ENCODE measurements at regions not wholly inside any gene's neighbourhood (a gene's known extent, or its start where the extent isn't known, plus 50 kb on each side); places are given as distances from the start of the nearest gene placed in this dataset.

- ATAC-seq, result no peak
- no peak for DNase-seq
- Mint-ChIP-seq H3K4me1 (peaks cover 5% of the 10 kb centered on the region), H3K4me3 (no peak overlapping the region), H3K36me3 (no peaks in the 10 kb centered on the region), H3K27ac (no peak overlapping the region), H3K9me3 (ENCODE audit: low read depth) (peaks cover 4% of the 10 kb centered on the region), H3K27me3 (no peaks in the 10 kb centered on the region)
- CTCF ChIA-PET, result no interaction called here
Observed at GRCh38 chr12:24421759-24422158, 472.3 kb upstream of the SOX5 start.

GRCh38 chr12:24418157-24418556 lies 468.7 kb upstream of the SOX5 start:
- Mint-ChIP-seq H3K36me3 (no peaks in the 10 kb centered on the region), H3K9me3 (ENCODE audit: low read depth) (peaks cover 4% of the 10 kb centered on the region), H3K27ac (no peak overlapping the region), H3K4me1 (no peaks in the 10 kb centered on the region), H3K27me3 (no peaks in the 10 kb centered on the region), H3K4me3 (no peak overlapping the region)
- CTCF ChIA-PET, result no interaction called here
- ATAC-seq (no peak), DNase-seq (no peak)

GRCh38 chr12:24416423-24417109 lies 467.1 kb upstream of the SOX5 start:
- no peak for DNase-seq
- Mint-ChIP-seq H3K4me3 (no peak overlapping the region), H3K27ac (no peak overlapping the region), H3K4me1 (no peaks in the 10 kb centered on the region), H3K36me3 (no peaks in the 10 kb centered on the region), H3K27me3 (no peaks in the 10 kb centered on the region), H3K9me3 (ENCODE audit: low read depth) (peaks cover 4% of the 10 kb centered on the region)
- CTCF ChIA-PET, result no interaction called here
- no peak for ATAC-seq

- ATAC-seq (no peak), DNase-seq (no peak)
- Mint-ChIP-seq H3K4me3 (no peak overlapping the region), H3K9me3 (ENCODE audit: low read depth) (peaks cover 2% of the 10 kb centered on the region), H3K4me1 (no peaks in the 10 kb centered on the region), H3K36me3 (no peaks in the 10 kb centered on the region), H3K27me3 (no peaks in the 10 kb centered on the region), H3K27ac (no peak overlapping the region)
- CTCF ChIA-PET, result no interaction called here
Observed at GRCh38 chr12:24415934-24416333, 466.5 kb upstream of the SOX5 start.

GRCh38 chr12:24414480-24414879 lies 465.0 kb upstream of the SOX5 start:
- no peak overlapping the region for H3K4me3 Mint-ChIP-seq
- no peaks in the 10 kb centered on the region for H3K4me1 Mint-ChIP-seq
- DNase-seq (no peak), ATAC-seq (no peak)
- H3K27me3 Mint-ChIP-seq, result peaks cover 5% of the 10 kb centered on the region
- CTCF ChIA-PET, result no interaction called here
- H3K27ac Mint-ChIP-seq, result no peak overlapping the region
- H3K36me3 Mint-ChIP-seq, result no peaks in the 10 kb centered on the region
- H3K9me3 Mint-ChIP-seq (ENCODE audit: low read depth), result peaks cover 2% of the 10 kb centered on the region

GRCh38 chr12:24411948-24412347 lies 462.5 kb upstream of the SOX5 start:
- Mint-ChIP-seq H3K27ac (no peak overlapping the region), H3K4me3 (no peak overlapping the region), H3K4me1 (peaks cover 11% of the 10 kb centered on the region), H3K27me3 (peaks cover 5% of the 10 kb centered on the region), H3K9me3 (ENCODE audit: low read depth) (no peaks in the 10 kb centered on the region), H3K36me3 (no peaks in the 10 kb centered on the region)
- CTCF ChIA-PET, result no interaction called here
- DNase-seq (no peak), ATAC-seq (no peak)

- Mint-ChIP-seq H3K9me3 (ENCODE audit: low read depth) (no peaks in the 10 kb centered on the region), H3K4me3 (no peak overlapping the region), H3K27ac (no peak overlapping the region), H3K27me3 (peaks cover 8% of the 10 kb centered on the region), H3K4me1 (peaks cover 11% of the 10 kb centered on the region), H3K36me3 (no peaks in the 10 kb centered on the region)
- CTCF ChIA-PET, result no interaction called here
- ATAC-seq, result no peak
- no peak for DNase-seq
Observed at GRCh38 chr12:24409868-24410267, 460.4 kb upstream of the SOX5 start.

GRCh38 chr12:24408305-24408704 lies 458.8 kb upstream of the SOX5 start:
- H3K4me3 Mint-ChIP-seq, result no peak overlapping the region
- DNase-seq (no peak), ATAC-seq (no peak)
- H3K4me1 Mint-ChIP-seq, result peaks cover 11% of the 10 kb centered on the region
- H3K27ac Mint-ChIP-seq, result no peak overlapping the region
- peaks cover 8% of the 10 kb centered on the region for H3K27me3 Mint-ChIP-seq
- CTCF ChIA-PET, result no interaction called here
- no peaks in the 10 kb centered on the region for H3K9me3 Mint-ChIP-seq (ENCODE audit: low read depth)
- no peaks in the 10 kb centered on the region for H3K36me3 Mint-ChIP-seq

- no peaks in the 10 kb centered on the region for H3K36me3 Mint-ChIP-seq
- H3K4me1 Mint-ChIP-seq, result peaks cover 11% of the 10 kb centered on the region
- H3K27ac Mint-ChIP-seq, result no peak overlapping the region
- CTCF ChIA-PET, result no interaction called here
- no peak overlapping the region for H3K4me3 Mint-ChIP-seq
- ATAC-seq (no peak), DNase-seq (no peak)
- H3K9me3 Mint-ChIP-seq (ENCODE audit: low read depth), result no peaks in the 10 kb centered on the region
- H3K27me3 Mint-ChIP-seq, result peaks cover 9% of the 10 kb centered on the region
Observed at GRCh38 chr12:24407884-24408283, 458.4 kb upstream of the SOX5 start.

GRCh38 chr12:24404086-24404815 lies 454.8 kb upstream of the SOX5 start:
- Mint-ChIP-seq H3K36me3 (no peaks in the 10 kb centered on the region), H3K4me1 (peaks cover 11% of the 10 kb centered on the region), H3K27me3 (peaks cover 8% of the 10 kb centered on the region), H3K9me3 (ENCODE audit: low read depth) (no peaks in the 10 kb centered on the region), H3K27ac (no peak overlapping the region), H3K4me3 (no peak overlapping the region)
- ATAC-seq, result no peak
- CTCF ChIA-PET, result no interaction called here
- DNase-seq, result no peak

GRCh38 chr12:24400533-24400932 lies 451.1 kb upstream of the SOX5 start:
- Mint-ChIP-seq H3K27ac (no peak overlapping the region), H3K27me3 (peaks cover 7% of the 10 kb centered on the region), H3K4me3 (no peak overlapping the region), H3K4me1 (no peaks in the 10 kb centered on the region), H3K36me3 (no peaks in the 10 kb centered on the region), H3K9me3 (ENCODE audit: low read depth) (no peaks in the 10 kb centered on the region)
- no peak for ATAC-seq
- CTCF ChIA-PET, result no interaction called here
- no peak for DNase-seq

GRCh38 chr12:24398605-24399004 lies 449.1 kb upstream of the SOX5 start:
- ATAC-seq (no peak), DNase-seq (no peak)
- Mint-ChIP-seq H3K4me3 (no peak overlapping the region), H3K36me3 (no peaks in the 10 kb centered on the region), H3K4me1 (no peaks in the 10 kb centered on the region), H3K9me3 (ENCODE audit: low read depth) (no peaks in the 10 kb centered on the region), H3K27ac (no peak overlapping the region), H3K27me3 (peaks cover 5% of the 10 kb centered on the region)
- CTCF ChIA-PET, result no interaction called here

- Mint-ChIP-seq H3K27me3 (peaks cover 2% of the 10 kb centered on the region), H3K9me3 (ENCODE audit: low read depth) (no peaks in the 10 kb centered on the region), H3K4me3 (no peak overlapping the region), H3K36me3 (no peaks in the 10 kb centered on the region), H3K27ac (no peak overlapping the region), H3K4me1 (no peaks in the 10 kb centered on the region)
- ATAC-seq (no peak), DNase-seq (no peak)
- CTCF ChIA-PET, result no interaction called here
Observed at GRCh38 chr12:24396224-24396623, 446.8 kb upstream of the SOX5 start.

GRCh38 chr12:24394246-24394645 lies 444.8 kb upstream of the SOX5 start:
- H3K36me3 Mint-ChIP-seq, result no peaks in the 10 kb centered on the region
- no peaks in the 10 kb centered on the region for H3K27me3 Mint-ChIP-seq
- no peak overlapping the region for H3K27ac Mint-ChIP-seq
- no peaks in the 10 kb centered on the region for H3K4me1 Mint-ChIP-seq
- DNase-seq, result no peak
- H3K9me3 Mint-ChIP-seq (ENCODE audit: low read depth), result no peaks in the 10 kb centered on the region
- ATAC-seq, result no peak
- no peak overlapping the region for H3K4me3 Mint-ChIP-seq
- CTCF ChIA-PET, result no interaction called here
